Activated naive CD4-positive, alpha-beta T cell treated with anti-CD3 and anti-CD28 coated beads, Interleukin-2, amount 50 U/mL, for 72 hours (primary cell): ENCODE measurements at regions not wholly inside any gene's neighbourhood (a gene's known extent, or its start where the extent isn't known, plus 50 kb on each side); places are given as distances from the start of the nearest gene placed in this dataset.
"Not testable (repeated sequence)": the region's sequence is repeated elsewhere in the genome, so short reads cannot be mapped to it uniquely, and the experiment has no call there.

Experiments
- ATAC-seq, 2 donors: fragments of 150-1000 bp; cut with Tn5 transposase; 2 replicates each; pipeline ENCODE4 v1.10.0; 2021; ENCODE audit warnings: mild to moderate bottlenecking in 2 of 2, moderate library complexity in 2 of 2
- DNase-seq, 2 donors: peaks; one replicate each; pipeline ENCODE4 v3.0.0; 2021 to 2022; ENCODE audit warnings: low spot score in 2 of 2
- H3K27ac Mint-ChIP-seq, 2 donors: one replicate each; pipeline ENCODE4 v1.8.0; 2022; ENCODE audit warnings: mild to moderate bottlenecking in 2 of 2, mixed read lengths in 2 of 2
- H3K36me3 Mint-ChIP-seq, 2 donors: one replicate each; pipeline ENCODE4 v1.8.0; 2022; ENCODE audit warnings: mixed read lengths in 2 of 2
- H3K9me3 Mint-ChIP-seq, 2 donors: one replicate each; pipeline ENCODE4 v1.8.0; 2022; ENCODE audit warnings: mixed read lengths in 2 of 2

- Mint-ChIP-seq H3K36me3 (no peaks in the 10 kb centered on the region), H3K9me3 (peaks cover 8 to 11% of the 10 kb centered on the region in 2 donors), H3K27ac (no peak overlapping the region)
- no peak for ATAC-seq
- DNase-seq = no peak
Measured at GRCh38 chr13:65697843-65698242, 1532.3 kb downstream of the PCDH9 start.

- Mint-ChIP-seq H3K27ac (no peak overlapping the region), H3K36me3 (peaks cover 0 to 18% of the 10 kb centered on the region in 2 donors), H3K9me3 (peaks cover 10 to 26% of the 10 kb centered on the region in 2 donors)
- DNase-seq (no peak), ATAC-seq (no peak)
Measured at GRCh38 chr13:65679240-65679639, 1550.9 kb downstream of the PCDH9 start.

GRCh38 chr13:65677906-65678305, 1552.2 kb downstream of the PCDH9 start:
- no peak overlapping the region for H3K27ac Mint-ChIP-seq
- ATAC-seq = no peak
- peaks cover 19 to 32% of the 10 kb centered on the region in 2 donors for H3K9me3 Mint-ChIP-seq
- DNase-seq = no peak
- peaks cover 0 to 27% of the 10 kb centered on the region in 2 donors for H3K36me3 Mint-ChIP-seq

- H3K9me3 Mint-ChIP-seq = peaks cover 24 to 46% of the 10 kb centered on the region in 2 donors
- peaks cover 0 to 40% of the 10 kb centered on the region in 2 donors for H3K36me3 Mint-ChIP-seq
- not testable (repeated sequence) for ATAC-seq, H3K27ac Mint-ChIP-seq, DNase-seq
Measured at GRCh38 chr13:65675383-65675782, 1554.8 kb downstream of the PCDH9 start.

- no peak overlapping the region for H3K27ac Mint-ChIP-seq
- H3K36me3 Mint-ChIP-seq = peaks cover 0 to 31% of the 10 kb centered on the region in 2 donors
- DNase-seq (no peak), ATAC-seq (no peak)
- H3K9me3 Mint-ChIP-seq = peaks cover 29 to 49% of the 10 kb centered on the region in 2 donors
Measured at GRCh38 chr13:65670014-65670625, 1560.0 kb downstream of the PCDH9 start.

GRCh38 chr13:65660731-65661130, 1569.4 kb downstream of the PCDH9 start:
- DNase-seq = no peak
- Mint-ChIP-seq H3K36me3 (peaks cover 0 to 6% of the 10 kb centered on the region in 2 donors), H3K9me3 (peaks cover 18% of the 10 kb centered on the region in 2 donors), H3K27ac (no peak overlapping the region)
- ATAC-seq = no peak

- no peak for DNase-seq
- Mint-ChIP-seq H3K36me3 (no peaks in the 10 kb centered on the region), H3K27ac (no peak overlapping the region), H3K9me3 (peaks cover 10 to 11% of the 10 kb centered on the region in 2 donors)
- no peak for ATAC-seq
Measured at GRCh38 chr13:65656740-65657329, 1573.3 kb downstream of the PCDH9 start.

- Mint-ChIP-seq H3K9me3 (peaks cover 12 to 15% of the 10 kb centered on the region in 2 donors), H3K27ac (no peak overlapping the region), H3K36me3 (no peaks in the 10 kb centered on the region)
- ATAC-seq (no peak), DNase-seq (no peak)
Measured at GRCh38 chr13:65653613-65654012, 1576.5 kb downstream of the PCDH9 start.

- no peaks in the 10 kb centered on the region for H3K36me3 Mint-ChIP-seq
- no peak for ATAC-seq
Measured at GRCh38 chr13:65650321-65650720, 1579.8 kb downstream of the PCDH9 start.

GRCh38 chr13:65642996-65643395, 1587.1 kb downstream of the PCDH9 start:
- peaks cover 0 to 11% of the 10 kb centered on the region in 2 donors for H3K9me3 Mint-ChIP-seq

More at GRCh38 chr13:65650321-65650720, 1579.8 kb downstream of the PCDH9 start:
- DNase-seq = no peak
- Mint-ChIP-seq H3K9me3 (peaks cover 4 to 10% of the 10 kb centered on the region in 2 donors), H3K27ac (no peak overlapping the region)

GRCh38 chr13:65642301-65642700, 1587.8 kb downstream of the PCDH9 start:
- DNase-seq (no peak), ATAC-seq (no peak)
- peaks cover 0 to 11% of the 10 kb centered on the region in 2 donors for H3K9me3 Mint-ChIP-seq
- H3K36me3 Mint-ChIP-seq = no peaks in the 10 kb centered on the region
- H3K27ac Mint-ChIP-seq = no peak overlapping the region

More at GRCh38 chr13:65642996-65643395, 1587.1 kb downstream of the PCDH9 start:
- H3K36me3 Mint-ChIP-seq = no peaks in the 10 kb centered on the region
- no peak overlapping the region for H3K27ac Mint-ChIP-seq
- ATAC-seq (no peak), DNase-seq (no peak)

GRCh38 chr13:65638572-65639168, 1591.5 kb downstream of the PCDH9 start:
- Mint-ChIP-seq H3K9me3 (no peaks in the 10 kb centered on the region), H3K36me3 (no peaks in the 10 kb centered on the region), H3K27ac (no peak overlapping the region)
- ATAC-seq = peak in 1 of 2 donors; percentile 30
- no peak for DNase-seq

- Mint-ChIP-seq H3K27ac (no peak overlapping the region), H3K9me3 (peaks cover 3 to 4% of the 10 kb centered on the region in 2 donors), H3K36me3 (no peaks in the 10 kb centered on the region)
- ATAC-seq = no peak
- no peak for DNase-seq
Measured at GRCh38 chr13:65633806-65634205, 1596.3 kb downstream of the PCDH9 start.

GRCh38 chr13:65631078-65631477, 1599.1 kb downstream of the PCDH9 start:
- Mint-ChIP-seq H3K9me3 (peaks cover 8% of the 10 kb centered on the region in 2 donors), H3K27ac (no peak overlapping the region), H3K36me3 (no peaks in the 10 kb centered on the region)
- DNase-seq (no peak), ATAC-seq (no peak)

GRCh38 chr13:65629926-65630325, 1600.2 kb downstream of the PCDH9 start:
- Mint-ChIP-seq H3K9me3 (peaks cover 12 to 14% of the 10 kb centered on the region in 2 donors), H3K36me3 (no peaks in the 10 kb centered on the region)

GRCh38 chr13:65623148-65623547, 1607.0 kb downstream of the PCDH9 start:
- DNase-seq = no peak
- Mint-ChIP-seq H3K9me3 (peaks cover 17 to 19% of the 10 kb centered on the region in 2 donors), H3K27ac (no peak overlapping the region), H3K36me3 (no peaks in the 10 kb centered on the region)
- ATAC-seq = no peak

More at GRCh38 chr13:65629926-65630325, 1600.2 kb downstream of the PCDH9 start:
- DNase-seq = no peak
- no peak overlapping the region for H3K27ac Mint-ChIP-seq
- no peak for ATAC-seq

- Mint-ChIP-seq H3K27ac (no peak overlapping the region), H3K36me3 (no peaks in the 10 kb centered on the region), H3K9me3 (peaks cover 14 to 32% of the 10 kb centered on the region in 2 donors)
- no peak for DNase-seq
- no peak for ATAC-seq
Measured at GRCh38 chr13:65615506-65615905, 1614.6 kb downstream of the PCDH9 start.
